ENCODE measurements at regions not wholly inside any gene's neighbourhood (a gene's known extent, or its start where the extent isn't known, plus 50 kb on each side); places are given as distances from the start of the nearest gene placed in this dataset.

- TF ChIP-seq ATF2 (IDR thresholded peaks at IDR 0.05; ENCODE audit: low read length) = no peak
- no peak for TF ChIP-seq CHD2 (IDR thresholded peaks at IDR 0.05; ENCODE audit: low read length)
- no peak for TF ChIP-seq YY1 (IDR thresholded peaks at IDR 0.05; ENCODE audit: low read depth, low read length)
- TF ChIP-seq PHF8 (conservative IDR thresholded peaks at IDR 0.05; ENCODE audit: low read depth, low read length) = no peak
Measured at GRCh38 chr9:106074006-106074405, 379.7 kb downstream of the TMEM38B start (continued).

Data from H1 (cell line).